Stimulated activated CD8-positive, alpha-beta memory T cell treated with anti-CD3 and anti-CD28 coated beads, Interleukin-2, amount 100 ng/mL, for 48 hours (primary cell): ENCODE measurements at regions not wholly inside any gene's neighbourhood (a gene's known extent, or its start where the extent isn't known, plus 50 kb on each side); places are given as distances from the start of the nearest gene placed in this dataset.

Source experiments
- DNase-seq, 2 donors: peaks; one replicate each; pipeline ENCODE4 v3.0.0-alpha.2; 2020; ENCODE audit warnings: low read depth in 2 of 2

GRCh38 chr11:80861193-80861592 is 1420.4 kb upstream of the TENM4 start:
- DNase-seq = no peak

GRCh38 chr11:80860632-80861031 is 1419.8 kb upstream of the TENM4 start:
- no peak for DNase-seq

GRCh38 chr11:80856066-80856465 is 1415.2 kb upstream of the TENM4 start:
- no peak for DNase-seq

DNA sequence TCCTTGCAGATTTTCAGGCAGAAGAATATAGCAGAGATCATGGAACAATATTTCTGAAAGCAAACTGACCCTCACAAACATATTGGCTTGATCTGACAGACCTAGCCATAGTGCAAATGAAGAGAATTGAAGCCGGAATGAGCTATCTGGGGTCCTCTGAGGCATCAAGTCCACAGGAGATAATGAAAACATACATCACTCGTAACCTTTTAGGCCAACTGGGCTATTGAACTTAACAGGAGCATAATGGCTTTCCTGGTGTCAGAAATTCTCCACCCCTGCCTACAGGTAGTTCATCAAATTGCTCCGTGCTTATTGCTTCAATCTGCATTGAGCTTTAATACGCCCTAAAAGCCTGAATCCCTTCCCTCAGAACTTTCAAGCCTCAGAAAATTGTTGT is 1414.6 kb upstream of the TENM4 start:
- DNase-seq = no peak

DNA sequence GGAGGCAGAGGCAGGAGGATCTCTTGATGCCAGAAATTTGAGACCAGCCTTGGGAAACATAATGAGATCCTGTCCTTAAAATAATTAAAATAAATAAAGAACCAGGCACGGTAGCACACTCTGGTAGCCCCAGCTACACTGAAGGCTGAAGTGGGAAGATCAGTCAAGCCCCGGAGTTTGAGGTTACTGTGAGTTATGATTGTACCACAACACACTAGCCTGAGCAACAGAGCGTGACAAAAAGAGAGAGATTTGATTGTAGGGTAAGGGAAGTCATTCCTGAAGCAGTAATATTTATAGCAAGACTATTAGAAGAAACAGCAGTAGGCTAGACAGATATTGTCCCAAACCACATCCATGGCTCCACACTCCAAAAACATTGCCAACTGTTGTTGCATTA is 1408.4 kb upstream of the TENM4 start:
- DNase-seq = no peak

DNA sequence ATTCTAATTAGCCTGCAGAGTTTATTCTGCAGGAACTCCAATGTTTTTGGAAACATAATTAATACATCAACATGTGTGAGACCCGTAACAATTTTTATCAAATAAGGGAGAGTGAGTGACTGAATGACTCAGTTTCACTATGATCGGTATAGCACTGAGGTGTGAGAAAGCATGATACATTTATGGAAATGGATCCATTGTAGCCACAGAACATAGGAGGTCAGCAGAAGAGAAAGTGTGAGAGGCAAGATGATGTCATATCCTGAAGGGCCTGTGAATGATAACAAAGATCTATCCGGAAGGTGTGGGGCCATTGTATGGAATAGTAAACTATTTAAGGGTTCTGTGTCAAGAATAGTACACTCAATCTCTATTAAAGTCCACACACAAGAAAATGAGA is 1406.1 kb upstream of the TENM4 start:
- no peak for DNase-seq

DNA sequence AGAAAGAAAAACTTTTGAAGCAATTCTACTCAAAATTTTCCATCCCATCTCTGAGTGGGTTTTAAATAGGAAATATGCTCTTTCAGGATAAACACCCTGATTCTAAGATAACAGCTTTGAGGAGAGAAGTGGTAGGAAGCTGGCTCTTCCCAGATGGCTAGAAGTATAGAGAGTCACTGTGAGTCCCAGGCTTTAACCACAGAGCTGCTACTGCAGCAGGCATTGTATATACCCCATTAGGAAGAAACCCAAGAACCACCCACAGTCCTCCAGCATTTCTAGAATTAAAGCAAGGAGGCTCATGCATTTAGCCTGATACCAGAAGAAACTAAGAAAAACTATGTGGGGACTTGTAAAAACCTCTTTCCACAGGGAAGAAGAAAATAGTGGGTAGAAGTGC is 1405.6 kb upstream of the TENM4 start:
- DNase-seq = no peak

DNA sequence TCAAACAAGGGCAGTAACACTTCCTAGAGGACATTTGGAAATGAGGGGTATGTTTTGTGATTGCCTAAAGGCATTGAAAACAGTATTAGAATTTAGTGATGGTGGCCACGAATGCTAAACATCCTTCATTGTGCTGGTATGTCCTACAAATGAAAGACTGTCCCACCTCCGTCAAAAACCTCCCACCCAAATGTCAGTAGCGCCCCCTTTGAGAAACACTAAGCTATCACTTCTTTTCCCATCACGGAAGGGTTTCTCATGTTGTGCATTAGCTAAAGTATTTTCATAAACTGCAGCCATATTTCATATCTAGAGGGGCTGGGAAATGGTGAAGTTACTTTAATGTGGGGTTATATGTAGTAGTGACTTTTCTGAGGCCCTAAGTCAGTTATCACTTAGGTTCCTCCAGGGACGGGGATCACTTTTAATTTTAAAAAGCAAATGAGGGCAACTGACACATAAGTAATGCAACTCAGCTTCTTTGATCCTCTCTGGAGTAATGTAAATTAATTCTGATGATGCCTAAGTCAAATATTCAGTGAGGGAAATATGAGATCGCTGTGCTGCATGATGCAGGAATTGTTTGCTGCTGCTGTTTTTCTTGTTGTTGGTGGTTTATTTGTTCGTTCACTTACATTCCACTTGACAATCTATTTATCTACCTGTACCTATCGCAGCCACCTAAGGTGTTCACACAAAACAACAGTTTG is 1403.4 kb upstream of the TENM4 start:
- DNase-seq = no peak

DNA sequence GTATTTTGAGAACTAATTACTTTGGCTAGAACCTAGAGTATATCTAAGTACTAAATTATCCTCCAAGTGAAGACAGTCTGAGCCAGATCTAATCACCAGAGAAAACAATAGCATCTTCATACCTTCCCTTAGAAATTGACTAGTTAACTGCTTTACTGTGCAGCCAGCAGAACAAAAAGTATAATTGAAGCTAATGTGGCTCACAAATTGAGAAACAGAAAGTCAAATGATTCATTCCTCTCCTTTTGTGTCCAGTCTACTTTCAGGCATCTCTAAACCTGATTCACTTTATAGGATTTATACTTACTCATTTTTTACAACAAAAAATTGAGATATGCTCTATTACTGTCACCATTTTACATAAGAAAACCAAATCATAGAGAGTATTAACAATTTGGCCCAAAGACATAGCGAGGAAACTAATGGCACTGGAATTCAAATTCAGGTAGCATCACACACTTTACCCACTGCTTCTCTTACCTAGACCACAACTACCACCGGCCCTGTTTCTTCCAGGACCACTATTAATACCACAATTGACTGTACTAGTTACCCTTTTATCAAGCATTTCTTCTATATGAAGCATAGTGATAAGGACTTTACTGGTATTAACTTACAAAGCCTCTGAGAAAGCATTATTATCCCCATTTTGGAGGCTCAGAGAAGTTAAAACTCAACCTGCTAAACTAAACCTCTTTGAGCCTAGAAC is 1402.6 kb upstream of the TENM4 start:
- no peak for DNase-seq

DNA sequence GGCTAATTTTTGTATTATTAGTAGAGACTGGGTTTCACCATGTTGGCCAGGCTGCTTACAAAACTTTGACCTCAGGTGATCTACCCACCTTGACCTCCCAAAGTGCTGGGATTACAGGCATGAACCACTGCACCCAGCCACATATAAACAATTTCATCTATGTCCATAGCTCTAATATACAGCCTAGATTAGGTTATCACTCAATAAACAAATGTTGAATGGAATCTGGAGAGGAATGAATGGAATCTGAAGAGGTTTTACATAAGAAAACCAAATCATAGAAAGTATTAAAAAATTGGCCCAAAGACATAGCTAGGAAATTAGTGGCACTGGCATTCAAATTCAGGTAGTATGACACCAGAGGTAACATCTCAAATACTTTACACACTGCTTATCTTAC is 1401.4 kb upstream of the TENM4 start:
- DNase-seq = no peak

GRCh38 chr11:80841675-80842074 is 1400.8 kb upstream of the TENM4 start:
- no peak for DNase-seq

GRCh38 chr11:80838153-80838552 is 1397.3 kb upstream of the TENM4 start:
- no peak for DNase-seq

- DNase-seq = no peak
These were observed 1396.2 kb upstream of the TENM4 start for GRCh38 chr11:80837051-80837450.

- no peak for DNase-seq
These were observed 1390.5 kb upstream of the TENM4 start for GRCh38 chr11:80831374-80831773.

DNA sequence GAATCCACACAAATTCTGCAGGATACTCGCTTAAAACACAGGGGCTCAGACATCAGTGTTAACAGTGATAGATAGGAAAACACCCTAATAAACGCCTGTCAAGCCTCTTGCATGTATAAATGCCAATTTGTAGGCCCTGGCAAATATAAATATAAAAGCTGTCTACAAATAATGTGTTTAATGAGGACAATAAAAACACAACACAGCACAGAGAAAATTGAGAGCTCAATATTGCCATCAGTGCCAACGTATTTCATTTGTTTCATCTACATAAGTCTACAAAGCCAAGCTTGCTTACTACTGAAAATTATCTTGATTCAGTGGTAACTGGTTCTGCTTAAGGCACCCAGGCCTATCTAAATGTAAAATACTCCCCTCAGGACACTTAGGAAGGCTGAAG is 1387.0 kb upstream of the TENM4 start:
- no peak for DNase-seq

DNA sequence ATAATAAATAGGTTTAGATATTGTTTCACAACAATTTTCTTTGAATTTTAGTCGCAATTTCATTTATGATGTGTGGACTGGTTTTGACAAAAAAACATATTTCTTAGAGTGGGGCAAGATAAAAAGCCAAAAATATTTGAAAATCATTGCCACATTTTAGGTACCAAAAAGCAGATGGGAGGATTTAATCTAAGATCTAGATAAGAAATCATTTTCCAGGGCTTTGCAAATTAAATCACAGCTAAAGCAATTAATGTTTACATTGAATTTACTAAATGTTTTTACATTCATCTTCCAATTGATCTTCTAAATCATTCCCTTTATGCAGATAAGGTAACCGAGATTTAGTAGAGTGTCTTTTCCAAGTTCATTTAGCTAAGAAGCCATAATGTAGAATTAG is 1386.0 kb upstream of the TENM4 start:
- DNase-seq = no peak

DNA sequence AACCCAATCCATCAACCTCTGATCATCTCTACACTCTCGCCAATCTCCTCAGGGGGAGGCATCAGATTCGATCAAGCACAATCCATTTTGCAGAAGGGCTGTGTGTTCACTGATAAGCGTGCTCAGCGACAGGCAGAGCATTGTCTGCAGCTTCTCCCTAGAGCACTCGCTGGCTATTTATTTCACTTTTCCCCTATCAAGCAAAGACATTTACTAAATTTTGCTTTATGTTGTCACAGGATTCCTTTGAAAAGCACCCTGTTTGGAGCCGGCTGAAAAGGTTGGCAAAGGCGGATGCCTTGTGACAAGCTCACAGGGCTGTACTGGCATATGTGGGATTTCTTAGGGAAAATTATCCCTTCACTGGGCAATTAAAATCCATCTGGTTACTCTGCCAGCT is 1381.5 kb upstream of the TENM4 start:
- no peak for DNase-seq

DNA sequence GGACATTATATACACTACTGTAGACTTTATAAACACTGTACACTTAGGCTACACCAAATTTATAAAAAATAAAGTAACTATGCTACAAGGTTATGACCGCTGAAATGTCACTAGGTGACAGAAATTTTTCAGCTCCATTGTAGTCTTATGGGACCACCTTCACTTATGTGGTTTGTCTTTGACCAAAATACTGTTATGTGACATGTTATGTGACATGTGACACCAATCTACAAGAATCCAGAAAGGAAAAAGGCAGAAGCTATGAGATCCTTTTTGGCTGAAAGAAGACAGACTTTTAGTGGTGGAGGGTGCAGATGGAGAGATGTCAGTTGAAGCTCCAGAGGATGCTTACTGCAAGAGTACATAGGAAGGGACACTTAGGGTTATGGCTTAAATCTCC is 1378.4 kb upstream of the TENM4 start:
- no peak for DNase-seq

DNA sequence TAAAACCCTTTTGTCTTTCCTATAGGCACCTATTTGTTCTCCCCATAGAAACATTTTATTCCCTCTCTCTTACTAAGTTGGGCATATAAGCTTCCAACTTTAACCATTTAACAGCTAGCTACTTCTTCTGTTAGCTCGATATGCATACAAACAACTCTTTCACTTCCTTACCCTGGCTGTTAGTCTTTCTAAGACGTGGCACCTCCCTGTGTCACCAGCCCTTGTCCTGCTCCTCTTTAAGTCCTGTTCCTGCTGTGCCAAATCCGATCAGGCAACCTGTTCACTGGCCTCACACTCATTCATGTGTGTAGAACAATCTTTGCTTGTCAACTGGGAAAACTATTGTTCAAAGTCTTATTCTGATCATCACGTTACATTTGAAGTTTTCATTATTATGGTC is 1376.1 kb upstream of the TENM4 start:
- no peak for DNase-seq

DNA sequence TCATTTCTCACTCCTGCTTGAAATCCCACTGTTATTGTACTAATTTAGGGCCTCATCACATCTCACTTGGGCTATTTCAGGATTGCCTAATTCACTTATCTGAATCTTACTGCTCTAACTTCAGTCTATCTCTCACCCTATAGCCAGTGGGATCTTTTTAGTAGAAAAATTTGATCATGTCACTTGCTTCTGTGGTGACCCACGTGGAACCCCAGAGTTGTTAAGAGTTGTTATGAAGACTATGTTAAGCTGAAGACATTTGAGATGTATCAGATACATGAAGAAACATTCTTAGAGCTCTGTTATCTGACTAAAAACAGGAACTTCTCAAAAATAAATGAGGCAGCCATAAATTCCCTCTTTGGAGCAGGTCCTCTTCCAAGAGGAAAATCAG is 1375.6 kb upstream of the TENM4 start:
- no peak for DNase-seq

- no peak for DNase-seq
These were observed 1375.1 kb upstream of the TENM4 start for GRCh38 chr11:80815752-80816453.

DNA sequence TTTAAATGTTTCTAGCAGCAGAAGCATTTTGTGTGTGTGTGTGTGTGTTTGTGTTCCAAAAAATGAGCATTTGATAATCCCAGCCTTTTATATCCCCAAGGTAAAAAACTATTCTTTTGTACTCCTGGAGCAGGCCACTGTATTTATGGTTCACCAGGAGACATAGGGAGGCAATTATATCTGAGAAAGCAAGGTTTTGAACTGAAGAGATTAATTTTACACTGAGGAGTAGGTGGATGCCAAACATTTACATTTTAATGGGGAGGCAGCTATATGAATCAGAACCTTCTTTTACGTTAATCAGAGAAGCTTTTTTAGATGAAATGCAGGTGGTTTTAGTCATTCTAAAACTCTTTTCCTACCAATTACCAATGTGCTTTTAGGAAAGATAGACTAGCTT is 1374.0 kb upstream of the TENM4 start:
- no peak for DNase-seq

DNA sequence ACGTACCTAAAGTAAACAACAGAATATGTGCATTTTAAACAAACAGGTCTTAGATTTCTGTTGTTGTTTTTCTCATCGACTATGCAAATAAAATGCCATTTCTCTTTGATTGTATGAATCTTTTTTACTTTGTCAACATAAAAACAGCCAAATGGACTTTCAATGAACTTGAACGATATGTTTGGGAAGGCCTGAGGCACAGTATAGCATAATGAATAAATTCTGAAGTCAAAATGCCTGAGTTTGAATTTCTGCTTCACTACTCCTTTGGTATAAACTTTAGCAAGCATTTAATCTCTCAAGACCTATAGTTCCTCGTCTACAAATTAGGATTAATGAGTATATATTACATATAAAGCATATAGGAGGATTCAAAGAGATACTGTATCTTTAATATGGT is 1369.9 kb upstream of the TENM4 start:
- no peak for DNase-seq
